ENCODE measurements at regions not wholly inside any gene's neighbourhood (a gene's known extent, or its start where the extent isn't known, plus 50 kb on each side); places are given as distances from the start of the nearest gene placed in this dataset.

GRCh38 chr4:80127870-80128419 lies 54.9 kb upstream of the ANTXR2 start:
- H3K27ac ChIP-seq: no peak overlapping the region
- no peaks in the 10 kb centered on the region for H3K9me3 ChIP-seq
- H3K4me3 ChIP-seq: no peak overlapping the region
- no peaks in the 10 kb centered on the region for H3K36me3 ChIP-seq
- DNase-seq: no peak
- TF ChIP-seq CTCF (IDR thresholded peaks at IDR 0.05): no peak
- TF ChIP-seq POLR2A (IDR thresholded peaks at IDR 0.05): no peak
- H3K4me1 ChIP-seq: no peaks in the 10 kb centered on the region
- H3K27me3 ChIP-seq: no peaks in the 10 kb centered on the region

GRCh38 chr4:80126435-80126834 lies 53.4 kb upstream of the ANTXR2 start:
- Histone ChIP-seq H3K9me3 (no peaks in the 10 kb centered on the region), H3K36me3 (no peaks in the 10 kb centered on the region), H3K27ac (no peak overlapping the region), H3K4me3 (no peak overlapping the region), H3K4me1 (no peaks in the 10 kb centered on the region), H3K27me3 (no peaks in the 10 kb centered on the region)
- no peak for TF ChIP-seq POLR2A (IDR thresholded peaks at IDR 0.05)
- no peak for TF ChIP-seq CTCF (IDR thresholded peaks at IDR 0.05)
- no peak for DNase-seq

GRCh38 chr4:80125252-80126177 lies 52.5 kb upstream of the ANTXR2 start:
- no peaks in the 10 kb centered on the region for H3K36me3 ChIP-seq
- peak in 2 of 3 donors; percentile 46 to 51 for DNase-seq
- peak overlapping the region; percentile 23 to 50 (median 44) for H3K27ac ChIP-seq

DNA sequence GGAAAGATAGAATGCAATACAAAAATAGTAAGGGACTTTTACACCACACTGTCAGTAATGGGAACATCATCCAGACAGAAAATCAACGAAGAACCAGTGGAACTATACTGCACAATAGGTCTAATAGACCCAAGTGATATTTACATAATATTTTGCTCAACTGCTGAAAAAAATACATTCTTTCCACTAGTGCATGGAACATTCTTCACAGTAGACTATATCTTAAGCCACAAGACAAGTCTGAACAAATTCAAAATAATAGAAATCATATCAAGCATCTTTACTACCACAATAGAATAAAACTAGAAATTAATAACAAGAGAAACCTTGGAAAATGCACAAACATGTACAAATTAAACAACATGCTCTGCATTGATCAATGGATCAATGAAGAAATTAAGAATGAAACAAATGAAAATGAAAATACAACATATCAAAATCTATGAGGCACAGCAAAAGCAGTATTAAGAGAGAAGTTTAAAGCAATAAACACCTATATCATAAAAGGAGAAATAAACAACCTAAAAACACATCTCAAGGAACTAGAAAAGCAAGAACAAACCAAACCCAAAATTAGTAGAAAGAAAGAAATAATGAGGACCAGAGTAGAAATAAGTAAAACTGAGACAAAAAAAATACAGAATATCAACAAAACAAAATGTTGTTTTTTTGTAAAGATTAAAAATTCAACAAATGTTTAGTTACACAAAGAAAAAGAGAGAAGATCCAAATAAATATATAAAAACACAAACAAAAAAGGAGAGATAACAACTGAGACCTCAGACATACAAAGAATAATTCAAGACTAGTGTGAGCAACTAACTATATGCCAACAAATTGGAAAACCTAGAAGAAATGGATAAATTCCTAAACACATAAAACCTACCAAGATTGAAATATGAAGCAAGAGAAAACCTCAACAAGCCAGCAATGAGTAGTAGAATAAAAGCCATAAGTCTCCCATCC lies 51.5 kb upstream of the ANTXR2 start:
- Histone ChIP-seq H3K9me3 (no peaks in the 10 kb centered on the region), H3K4me1 (no peaks in the 10 kb centered on the region), H3K4me3 (no peak overlapping the region), H3K27me3 (no peaks in the 10 kb centered on the region), H3K27ac (no peak overlapping the region), H3K36me3 (no peaks in the 10 kb centered on the region)
- TF ChIP-seq CTCF (IDR thresholded peaks at IDR 0.05) (no peak), POLR2A (IDR thresholded peaks at IDR 0.05) (no peak)
- DNase-seq: no peak

More at GRCh38 chr4:80125252-80126177, 52.5 kb upstream of the ANTXR2 start:
- TF ChIP-seq POLR2A (IDR thresholded peaks at IDR 0.05) (no peak), CTCF (IDR thresholded peaks at IDR 0.05) (peak; percentile 40 to 74 (median 60))
- H3K27me3 ChIP-seq: no peaks in the 10 kb centered on the region
- H3K4me3 ChIP-seq: no peak overlapping the region
- no peaks in the 10 kb centered on the region for H3K9me3 ChIP-seq
- H3K4me1 ChIP-seq: no peaks in the 10 kb centered on the region

All from Peyer's patch (tissue), 4 donors.